B cell (primary cell): ENCODE measurements at regions not wholly inside any gene's neighbourhood (a gene's known extent, or its start where the extent isn't known, plus 50 kb on each side); places are given as distances from the start of the nearest gene placed in this dataset.

Experiments used
- ATAC-seq: fragments of 200-7000 bp; cut with Tn5 transposase; one replicate; pipeline ENCODE4 v1.10.0; 2021; ENCODE audit warnings: low read depth, mild to moderate bottlenecking, moderate number of reproducible peaks, moderate library complexity
- CTCF ChIA-PET: fragments of 350-600 bp; sonication (Branson Sonifier 250); formaldehyde crosslinking; loops from one replicate; lab custom pipeline; 2021; ENCODE audit warnings: antibody characterized with exemption, inconsistent platforms; lab: Charles Lee
- POLR2A ChIA-PET: fragments of 350-600 bp; sonication (Branson Sonifier 250); formaldehyde crosslinking; loops from one replicate; lab custom pipeline; 2021; ENCODE audit warnings: antibody characterized with exemption; lab: Charles Lee
- DNase-seq: peaks from one replicate; pipeline ENCODE4 v3.0.0; 2013
- H2AFZ ChIP-seq: 2 replicates; pipeline ENCODE4 v1.6.1; 2012; ENCODE audit warnings: mild to moderate bottlenecking, low read depth, low read length; ENCODE audit not compliant: insufficient read depth, poor library complexity, severe bottlenecking
- H3K27ac ChIP-seq, 2 donors: 1 replicate in 1 of 2; 2 replicates in 1 of 2; pipeline ENCODE4 v1.5.1; 2012 to 2013; ENCODE audit warnings: low read length in 2 of 2, mild to moderate bottlenecking in 2 of 2, moderate library complexity in 1 of 2
- H3K27me3 ChIP-seq, 4 experiments: fragments of 200-600 bp in 1 of 4; sonication (generic) in 1 of 4; replicated peaks in 1 of 4; 1 replicate in 2 of 4; 2 replicates in 2 of 4; pipeline versions ENCODE4 v1.6.1 to v1.7.0; 2013 to 2016; ENCODE audit warnings: low read length in 3 of 4, mild to moderate bottlenecking in 2 of 4, mixed read lengths in 1 of 4, moderate library complexity in 1 of 4; ENCODE audit not compliant: insufficient read depth in 4 of 4, control insufficient read depth in 3 of 4; ENCODE audit errors: control extremely low read depth in 1 of 4
- H3K36me3 ChIP-seq, 2 experiments: replicated peaks in 1 of 2; 1 replicate in 1 of 2; 2 replicates in 1 of 2; pipeline versions ENCODE4 v1.6.1 to v1.7.1; 2013; ENCODE audit warnings: low read length in 1 of 2; ENCODE audit not compliant: insufficient read depth in 2 of 2, control insufficient read depth in 1 of 2; ENCODE audit errors: control extremely low read depth in 1 of 2, extremely low read depth in 1 of 2
- H3K4me1 ChIP-seq, 2 donors: fragments of 200-600 bp in 1 of 2; sonication (generic) in 1 of 2; 1 replicate in 1 of 2; 2 replicates in 1 of 2; pipeline versions ENCODE4 v1.5.1 to v1.6.1; 2013 to 2017; ENCODE audit warnings: low read length in 2 of 2; ENCODE audit not compliant: control insufficient read depth in 2 of 2, insufficient read depth in 2 of 2
- H3K4me2 ChIP-seq: replicated peaks from 2 replicates; pipeline ENCODE3; 2012; ENCODE audit warnings: mild to moderate bottlenecking, low read depth, low read length; ENCODE audit not compliant: poor library complexity, severe bottlenecking
- H3K4me3 ChIP-seq, 5 experiments: fragments of 200-600 bp in 1 of 5; sonication (generic) in 1 of 5; 1 replicate in 3 of 5; 2 replicates in 2 of 5; pipeline versions ENCODE4 v1.5.1 to v1.7.0; 2011 to 2016; ENCODE audit warnings: low read length in 4 of 5, mild to moderate bottlenecking in 4 of 5, low read depth in 2 of 5, control low read depth in 1 of 5, moderate library complexity in 1 of 5; ENCODE audit not compliant: insufficient read depth in 1 of 5; ENCODE audit errors: control extremely low read depth in 1 of 5, extremely low read depth in 1 of 5
- H3K79me2 ChIP-seq: fragments of 200-600 bp; sonication (generic); one replicate; pipeline ENCODE4 v1.6.0; 2016; ENCODE audit warnings: low read length; ENCODE audit not compliant: control insufficient read depth, insufficient read depth
- H3K9ac ChIP-seq: fragments of 200-600 bp; sonication (generic); 2 replicates; pipeline ENCODE4 v1.6.1; 2017; ENCODE audit warnings: mild to moderate bottlenecking, low read length, moderate library complexity
- H3K9me3 ChIP-seq, 3 donors: one replicate each; pipeline versions ENCODE4 v1.6.1 to v1.7.1; 2013; ENCODE audit warnings: low read length in 2 of 3; ENCODE audit not compliant: control insufficient read depth in 2 of 3, insufficient read depth in 1 of 3; ENCODE audit errors: control extremely low read depth in 1 of 3
- H4K20me1 ChIP-seq: 2 replicates; pipeline ENCODE4 v1.6.0; 2012; ENCODE audit warnings: mild to moderate bottlenecking, low read length; ENCODE audit not compliant: insufficient read depth, control insufficient read depth, poor library complexity, severe bottlenecking
- H3K27ac Mint-ChIP-seq: one replicate; pipeline ENCODE4 v1.8.0; 2021; ENCODE audit warnings: mixed read lengths
- H3K27me3 Mint-ChIP-seq: one replicate; pipeline ENCODE4 v1.8.0; 2021; ENCODE audit warnings: mixed read lengths
- H3K4me1 Mint-ChIP-seq: one replicate; pipeline ENCODE4 v1.8.0; 2021; ENCODE audit warnings: mixed read lengths
- H3K4me3 Mint-ChIP-seq: one replicate; pipeline ENCODE4 v1.8.0; 2021; ENCODE audit warnings: mixed read lengths
- H3K9me3 Mint-ChIP-seq: one replicate; pipeline ENCODE4 v1.8.0; 2022; ENCODE audit warnings: mixed read lengths; ENCODE audit not compliant: insufficient read depth
- EZH2 ChIP-seq: IDR thresholded peaks from 2 replicates; pipeline ENCODE4 v1.6.1; 2012; ENCODE audit warnings: borderline replicate concordance, low read depth, mild to moderate bottlenecking, moderate library complexity, low read length; ENCODE audit not compliant: insufficient read depth, poor library complexity, severe bottlenecking
- WGBS: methylation state at CpG from one replicate; pipeline ENCODE4 v1.1.5; 2013; ENCODE audit warnings: missing lambda C conversion rate; ENCODE audit not compliant: insufficient coverage; 5-methylcytosine and 5-hydroxymethylcytosine counted together
- intact Hi-C: fragments of 100-400 bp; cut with micrococcal nuclease; formaldehyde crosslinking; loops from one replicate; pipeline ENCODE4 v1.10.0; 2022
- TF ChIP-seq, protein P1 (sequence below): fragments of 200-600 bp; IDR thresholded peaks from one replicate; pipeline ENCODE4 v1.8.0; 2022; ENCODE audit warnings: antibody characterized with exemption, mild to moderate bottlenecking

DNA sequence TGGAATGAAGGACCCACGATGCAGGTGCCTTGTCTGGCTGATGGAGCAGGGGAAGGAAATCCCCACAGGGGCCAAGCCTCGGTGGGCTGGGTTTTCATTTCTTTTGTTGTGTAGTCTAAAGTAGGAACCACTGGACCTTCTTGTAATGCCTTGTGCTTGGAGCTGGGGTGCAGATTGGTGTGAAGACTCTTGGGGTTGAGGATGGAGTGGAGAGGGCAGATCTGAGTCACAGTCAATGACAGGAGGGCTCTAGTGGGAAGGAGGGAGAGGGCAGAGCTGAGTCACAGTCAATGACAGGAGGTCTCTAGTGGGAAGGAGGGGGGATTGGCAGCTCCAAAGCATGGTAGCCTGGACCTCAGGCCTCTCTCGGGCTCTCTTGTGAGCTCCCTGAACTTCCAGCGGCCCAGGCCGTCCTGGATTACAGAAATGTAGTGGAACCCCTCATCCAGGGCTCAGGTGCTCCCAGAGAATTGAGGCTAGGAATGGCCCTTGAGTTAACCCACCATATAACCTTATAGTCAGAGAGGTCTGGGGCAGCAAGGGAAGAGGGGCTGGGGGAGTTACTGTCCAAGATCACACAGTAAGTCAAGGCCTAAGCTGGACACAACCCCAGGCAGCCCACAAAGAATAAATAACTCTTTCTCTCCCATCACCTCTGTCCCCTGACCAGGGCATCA, 313.8 kb downstream of the MATN1 start:
- ATAC-seq (no peak), DNase-seq (no peak)
- H3K9me3 ChIP-seq = no peaks in the 10 kb centered on the region
- H3K4me1 Mint-ChIP-seq = no peaks in the 10 kb centered on the region
- no peaks in the 10 kb centered on the region for H3K79me2 ChIP-seq
- no peak overlapping the region for H3K27ac Mint-ChIP-seq
- intact Hi-C loops = no loop called here
- no peak overlapping the region for H3K4me3 Mint-ChIP-seq
- TF ChIP-seq, protein P1, sequence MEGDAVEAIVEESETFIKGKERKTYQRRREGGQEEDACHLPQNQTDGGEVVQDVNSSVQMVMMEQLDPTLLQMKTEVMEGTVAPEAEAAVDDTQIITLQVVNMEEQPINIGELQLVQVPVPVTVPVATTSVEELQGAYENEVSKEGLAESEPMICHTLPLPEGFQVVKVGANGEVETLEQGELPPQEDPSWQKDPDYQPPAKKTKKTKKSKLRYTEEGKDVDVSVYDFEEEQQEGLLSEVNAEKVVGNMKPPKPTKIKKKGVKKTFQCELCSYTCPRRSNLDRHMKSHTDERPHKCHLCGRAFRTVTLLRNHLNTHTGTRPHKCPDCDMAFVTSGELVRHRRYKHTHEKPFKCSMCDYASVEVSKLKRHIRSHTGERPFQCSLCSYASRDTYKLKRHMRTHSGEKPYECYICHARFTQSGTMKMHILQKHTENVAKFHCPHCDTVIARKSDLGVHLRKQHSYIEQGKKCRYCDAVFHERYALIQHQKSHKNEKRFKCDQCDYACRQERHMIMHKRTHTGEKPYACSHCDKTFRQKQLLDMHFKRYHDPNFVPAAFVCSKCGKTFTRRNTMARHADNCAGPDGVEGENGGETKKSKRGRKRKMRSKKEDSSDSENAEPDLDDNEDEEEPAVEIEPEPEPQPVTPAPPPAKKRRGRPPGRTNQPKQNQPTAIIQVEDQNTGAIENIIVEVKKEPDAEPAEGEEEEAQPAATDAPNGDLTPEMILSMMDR = no peak
- TF ChIP-seq EZH2 = no peak
- H3K27ac ChIP-seq = no peak overlapping the region
- no peak overlapping the region for H3K9ac ChIP-seq
- H3K4me3 ChIP-seq = no peak overlapping the region
- 60% methylated on average over 3 of the region's 5 CpGs for WGBS
- H4K20me1 ChIP-seq = no peaks in the 10 kb centered on the region
- H3K27me3 Mint-ChIP-seq = peaks cover 39% of the 10 kb centered on the region
- no peak overlapping the region for H3K4me2 ChIP-seq
- H3K27me3 ChIP-seq = peaks cover 0 to 2% (median 0%) of the 10 kb centered on the region in 4 experiments
- POLR2A ChIA-PET = no interaction called here
- no peaks in the 10 kb centered on the region for H3K9me3 Mint-ChIP-seq
- H3K4me1 ChIP-seq = no peaks in the 10 kb centered on the region
- H3K36me3 ChIP-seq = no peaks in the 10 kb centered on the region
- CTCF ChIA-PET = no interaction called here
- H2AFZ ChIP-seq = no peak overlapping the region

DNA sequence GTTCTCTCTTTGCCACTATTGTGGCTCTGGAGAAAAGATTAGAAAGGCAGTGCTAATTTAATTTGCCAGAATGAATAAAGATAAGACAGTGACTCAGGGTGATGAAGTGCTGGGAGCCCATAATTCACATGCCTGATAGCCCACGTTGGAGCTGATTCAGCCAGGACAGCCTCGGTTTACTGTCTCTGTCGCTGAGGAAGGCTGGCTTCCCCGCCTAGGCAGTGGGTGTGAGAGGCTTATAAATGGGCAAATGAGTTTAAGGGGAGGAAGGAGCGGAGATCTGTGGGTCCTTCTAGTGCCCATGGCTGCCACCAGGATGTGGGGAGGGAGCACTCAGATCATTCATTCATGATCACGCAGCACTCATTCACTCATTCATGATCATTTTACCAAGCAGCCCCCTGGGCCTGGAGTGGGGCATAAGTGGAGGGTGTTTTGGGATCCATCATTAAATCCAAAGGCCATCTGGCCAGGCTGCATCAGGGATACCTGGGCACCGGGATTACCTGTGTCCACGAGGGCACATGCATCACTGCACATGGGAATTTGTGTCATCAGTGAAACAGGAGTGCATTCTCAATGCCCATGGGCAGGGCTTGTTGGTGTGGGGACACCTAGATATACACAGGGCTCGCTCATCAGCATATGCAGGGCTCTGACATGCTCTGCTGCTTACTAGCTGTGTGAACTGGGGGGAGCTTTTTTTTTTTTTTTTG, 315.4 kb downstream of the MATN1 start:
- Mint-ChIP-seq H3K4me3 (no peak overlapping the region), H3K9me3 (no peaks in the 10 kb centered on the region), H3K27ac (no peak overlapping the region), H3K27me3 (peaks cover 40% of the 10 kb centered on the region), H3K4me1 (no peaks in the 10 kb centered on the region)
- ChIA-PET POLR2A (no interaction called here), CTCF (no interaction called here)
- TF ChIP-seq, protein P1 = no peak
- TF ChIP-seq EZH2 = no peak
- no peak for DNase-seq
- H3K4me3 ChIP-seq = no peak overlapping the region
- no peak for ATAC-seq
- H4K20me1 ChIP-seq = no peaks in the 10 kb centered on the region
- H3K79me2 ChIP-seq = no peaks in the 10 kb centered on the region
- no peaks in the 10 kb centered on the region for H3K4me1 ChIP-seq
- intact Hi-C loops = no loop called here
- 67% methylated on average over 6 of the region's 9 CpGs for WGBS
- H3K36me3 ChIP-seq = no peaks in the 10 kb centered on the region
- H3K4me2 ChIP-seq = no peak overlapping the region
- no peak overlapping the region for H2AFZ ChIP-seq
- H3K27ac ChIP-seq = no peak overlapping the region
- H3K9ac ChIP-seq = no peak overlapping the region
- no peaks in the 10 kb centered on the region for H3K9me3 ChIP-seq
- peaks cover 0 to 2% (median 0%) of the 10 kb centered on the region in 4 experiments for H3K27me3 ChIP-seq
